ENCODE measurements at regions not wholly inside any gene's neighbourhood (a gene's known extent, or its start where the extent isn't known, plus 50 kb on each side); places are given as distances from the start of the nearest gene placed in this dataset.

- no TSS peak for BruUV-seq (replicated peaks)
- no peaks in the 10 kb centered on the region for H3K9me3 ChIP-seq (ENCODE audit: low read length)
- H3K4me3 ChIP-seq (ENCODE audit: low read depth, low read length, poor library complexity, severe bottlenecking), result no peak overlapping the region
- ChIA-PET POLR2A (no interaction called here), CTCF (ENCODE audit: unreplicated experiment) (no interaction called here)
- H3K4me2 ChIP-seq (ENCODE audit: low read length), result no peak overlapping the region
- H3K79me2 ChIP-seq (ENCODE audit: insufficient read depth, low read depth, low read length), result no peaks in the 10 kb centered on the region
- no peak overlapping the region for H2AFZ ChIP-seq (ENCODE audit: low read length)
- H4K20me1 ChIP-seq (ENCODE audit: insufficient read depth, low read length), result no peaks in the 10 kb centered on the region
- H3K9me2 ChIP-seq (ENCODE audit: insufficient read depth, low read length), result no peaks in the 10 kb centered on the region
- TF ChIP-seq, protein P1, sequence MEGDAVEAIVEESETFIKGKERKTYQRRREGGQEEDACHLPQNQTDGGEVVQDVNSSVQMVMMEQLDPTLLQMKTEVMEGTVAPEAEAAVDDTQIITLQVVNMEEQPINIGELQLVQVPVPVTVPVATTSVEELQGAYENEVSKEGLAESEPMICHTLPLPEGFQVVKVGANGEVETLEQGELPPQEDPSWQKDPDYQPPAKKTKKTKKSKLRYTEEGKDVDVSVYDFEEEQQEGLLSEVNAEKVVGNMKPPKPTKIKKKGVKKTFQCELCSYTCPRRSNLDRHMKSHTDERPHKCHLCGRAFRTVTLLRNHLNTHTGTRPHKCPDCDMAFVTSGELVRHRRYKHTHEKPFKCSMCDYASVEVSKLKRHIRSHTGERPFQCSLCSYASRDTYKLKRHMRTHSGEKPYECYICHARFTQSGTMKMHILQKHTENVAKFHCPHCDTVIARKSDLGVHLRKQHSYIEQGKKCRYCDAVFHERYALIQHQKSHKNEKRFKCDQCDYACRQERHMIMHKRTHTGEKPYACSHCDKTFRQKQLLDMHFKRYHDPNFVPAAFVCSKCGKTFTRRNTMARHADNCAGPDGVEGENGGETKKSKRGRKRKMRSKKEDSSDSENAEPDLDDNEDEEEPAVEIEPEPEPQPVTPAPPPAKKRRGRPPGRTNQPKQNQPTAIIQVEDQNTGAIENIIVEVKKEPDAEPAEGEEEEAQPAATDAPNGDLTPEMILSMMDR (conservative IDR thresholded peaks at IDR 0.05; ENCODE audit: low read length), result no peak
- TF ChIP-seq EZH2phosphoT487 (IDR thresholded peaks at IDR 0.05; ENCODE audit: borderline replicate concordance, low read depth, low read length), result no peak
- H3K27ac ChIP-seq (ENCODE audit: low read depth, low read length, poor library complexity, severe bottlenecking), result no peak overlapping the region
- no peaks in the 10 kb centered on the region for H3K36me3 ChIP-seq (ENCODE audit: insufficient read depth, low read length)
- no peaks in the 10 kb centered on the region for H3K4me1 ChIP-seq (ENCODE audit: insufficient read depth, low read length, poor library complexity, severe bottlenecking)
- intact Hi-C loops (cut with micrococcal nuclease; ENCODE audit: unreplicated experiment), result no loop called here
- DNase-seq (ENCODE audit: low spot score), result no peak
Observed at GRCh38 chr15:39282663-39283208, 298.1 kb upstream of the THBS1 start.

- Histone ChIP-seq H3K36me3 (ENCODE audit: insufficient read depth, low read length) (no peaks in the 10 kb centered on the region), H3K4me1 (ENCODE audit: insufficient read depth, low read length, poor library complexity, severe bottlenecking) (no peaks in the 10 kb centered on the region), H3K4me2 (ENCODE audit: low read length) (no peak overlapping the region), H3K79me2 (ENCODE audit: insufficient read depth, low read depth, low read length) (no peaks in the 10 kb centered on the region), H4K20me1 (ENCODE audit: insufficient read depth, low read length) (no peaks in the 10 kb centered on the region), H3K9me2 (ENCODE audit: insufficient read depth, low read length) (no peaks in the 10 kb centered on the region), H3K27ac (ENCODE audit: low read depth, low read length, poor library complexity, severe bottlenecking) (no peak overlapping the region), H3K4me3 (ENCODE audit: low read depth, low read length, poor library complexity, severe bottlenecking) (no peak overlapping the region), H2AFZ (ENCODE audit: low read length) (no peak overlapping the region), H3K9me3 (ENCODE audit: low read length) (no peaks in the 10 kb centered on the region)
- intact Hi-C loops (cut with micrococcal nuclease; ENCODE audit: unreplicated experiment), result no loop called here
- TF ChIP-seq, protein P1 (conservative IDR thresholded peaks at IDR 0.05; ENCODE audit: low read length), result no peak
- no peak for TF ChIP-seq EZH2phosphoT487 (IDR thresholded peaks at IDR 0.05; ENCODE audit: borderline replicate concordance, low read depth, low read length)
- no TSS peak for BruUV-seq (replicated peaks)
- POLR2A ChIA-PET, result no interaction called here
- DNase-seq (ENCODE audit: low spot score), result no peak
- CTCF ChIA-PET (ENCODE audit: unreplicated experiment), result no interaction called here
Observed at GRCh38 chr15:39283531-39283930, 297.3 kb upstream of the THBS1 start.

GRCh38 chr15:39285071-39285470, 295.8 kb upstream of the THBS1 start:
- DNase-seq (ENCODE audit: low spot score), result no peak
- H3K27ac ChIP-seq (ENCODE audit: low read depth, low read length, poor library complexity, severe bottlenecking), result no peak overlapping the region
- no peaks in the 10 kb centered on the region for H3K9me2 ChIP-seq (ENCODE audit: insufficient read depth, low read length)
- no peak overlapping the region for H3K4me2 ChIP-seq (ENCODE audit: low read length)
- no peaks in the 10 kb centered on the region for H4K20me1 ChIP-seq (ENCODE audit: insufficient read depth, low read length)
- no peak for TF ChIP-seq EZH2phosphoT487 (IDR thresholded peaks at IDR 0.05; ENCODE audit: borderline replicate concordance, low read depth, low read length)
- TF ChIP-seq, protein P1 (conservative IDR thresholded peaks at IDR 0.05; ENCODE audit: low read length), result no peak
- H3K4me3 ChIP-seq (ENCODE audit: low read depth, low read length, poor library complexity, severe bottlenecking), result no peak overlapping the region
- H3K79me2 ChIP-seq (ENCODE audit: insufficient read depth, low read depth, low read length), result no peaks in the 10 kb centered on the region
- intact Hi-C loops (cut with micrococcal nuclease; ENCODE audit: unreplicated experiment), result no loop called here
- H3K9me3 ChIP-seq (ENCODE audit: low read length), result no peaks in the 10 kb centered on the region
- H2AFZ ChIP-seq (ENCODE audit: low read length), result no peak overlapping the region
- H3K4me1 ChIP-seq (ENCODE audit: insufficient read depth, low read length, poor library complexity, severe bottlenecking), result no peaks in the 10 kb centered on the region
- no peaks in the 10 kb centered on the region for H3K36me3 ChIP-seq (ENCODE audit: insufficient read depth, low read length)
- ChIA-PET CTCF (ENCODE audit: unreplicated experiment) (no interaction called here), POLR2A (no interaction called here)
- BruUV-seq (replicated peaks), result no TSS peak

Data from OCI-LY7 (cell line).